GM23338 (cell line): ENCODE measurements at regions not wholly inside any gene's neighbourhood (a gene's known extent, or its start where the extent isn't known, plus 50 kb on each side); places are given as distances from the start of the nearest gene placed in this dataset.

ENCODE experiments used
- CREB1 ChIP-seq: fragments of 250-450 bp; sonication (Bioruptor Pico); IDR thresholded peaks from 2 replicates; pipeline ENCODE4 v1.5.0; 2020; ENCODE audit warnings: low read depth, mild to moderate bottlenecking, moderate library complexity
- EZH2 ChIP-seq: fragments of 200-600 bp; sonication (generic); IDR thresholded peaks from one replicate; pipeline ENCODE4 v1.8.0; 2017; ENCODE audit warnings: antibody characterized with exemption, mild to moderate bottlenecking, low read depth; ENCODE audit not compliant: unreplicated experiment
- EZH2phosphoT487 ChIP-seq: fragments of 200-600 bp; sonication (generic); IDR thresholded peaks from one replicate; pipeline ENCODE4 v1.8.1; 2018; ENCODE audit warnings: antibody characterized with exemption; ENCODE audit not compliant: unreplicated experiment
- JUNB ChIP-seq: IDR thresholded peaks from one replicate; pipeline ENCODE4 v1.6.1; 2016; ENCODE audit warnings: antibody characterized with exemption; ENCODE audit not compliant: unreplicated experiment
- POLR2AphosphoS5 ChIP-seq: IDR thresholded peaks from 2 replicates; pipeline ENCODE4 v1.6.1; 2016; ENCODE audit warnings: antibody characterized with exemption, low read depth
- STAT1 ChIP-seq: IDR thresholded peaks from one replicate; pipeline ENCODE4 v1.6.1; 2016; ENCODE audit warnings: antibody characterized with exemption; ENCODE audit not compliant: unreplicated experiment
- ZNF114 ChIP-seq: fragments of 250-450 bp; sonication (Bioruptor Pico); IDR thresholded peaks from 2 replicates; pipeline ENCODE4 v1.5.0; 2020; ENCODE audit warnings: mild to moderate bottlenecking, moderate library complexity
- TF ChIP-seq, protein P1 (sequence below), 2 experiments: fragments of 200-600 bp in 1 of 2; sonication (generic) in 1 of 2; conservative IDR thresholded peaks; 2 replicates each; pipeline versions ENCODE4 v1.5.1 to v1.6.1; 2016 to 2017; ENCODE audit warnings: antibody characterized with exemption in 2 of 2, low read depth in 2 of 2, mild to moderate bottlenecking in 2 of 2, moderate library complexity in 1 of 2
- TF ChIP-seq, protein P2 (sequence below): IDR thresholded peaks from one replicate; pipeline ENCODE4 v1.6.1; 2018; ENCODE audit warnings: antibody characterized with exemption; ENCODE audit not compliant: unreplicated experiment
- TF ChIP-seq, protein P3 (sequence below): IDR thresholded peaks from 2 replicates; pipeline ENCODE4 v1.6.1; 2016; ENCODE audit warnings: antibody characterized with exemption
- TF ChIP-seq, protein P4 (sequence below): fragments of 250-450 bp; sonication (Bioruptor Pico); IDR thresholded peaks from 2 replicates; pipeline ENCODE4 v1.5.0; 2020; ENCODE audit warnings: mild to moderate bottlenecking, moderate library complexity

DNA sequence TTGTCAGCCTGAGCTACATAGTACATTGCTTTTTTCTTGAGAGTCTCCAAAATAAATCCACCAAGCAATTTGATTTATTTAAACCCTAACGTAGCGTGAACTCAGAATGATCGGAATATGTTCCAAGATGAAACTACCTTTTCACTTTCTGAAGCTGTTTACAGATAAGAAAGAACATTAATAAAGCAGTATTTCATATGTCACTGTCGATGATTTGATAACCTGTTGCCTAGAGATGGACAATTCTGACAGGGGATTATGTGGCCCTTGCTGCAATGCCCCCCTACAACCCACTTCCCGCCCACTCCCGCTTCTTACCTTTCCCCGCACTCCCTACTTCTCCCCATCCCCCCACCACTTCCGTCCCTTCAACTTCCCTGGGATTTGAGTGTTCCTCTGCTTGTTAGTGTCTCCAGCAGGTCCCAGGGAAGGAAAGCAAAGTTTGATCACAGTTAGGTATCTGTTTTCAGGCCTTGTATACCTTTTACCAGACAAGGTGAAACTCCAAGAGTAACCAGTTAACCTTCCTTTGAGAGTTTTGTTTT lies 229.2 kb upstream of the HMGA2 start:
- TF ChIP-seq, protein P1, sequence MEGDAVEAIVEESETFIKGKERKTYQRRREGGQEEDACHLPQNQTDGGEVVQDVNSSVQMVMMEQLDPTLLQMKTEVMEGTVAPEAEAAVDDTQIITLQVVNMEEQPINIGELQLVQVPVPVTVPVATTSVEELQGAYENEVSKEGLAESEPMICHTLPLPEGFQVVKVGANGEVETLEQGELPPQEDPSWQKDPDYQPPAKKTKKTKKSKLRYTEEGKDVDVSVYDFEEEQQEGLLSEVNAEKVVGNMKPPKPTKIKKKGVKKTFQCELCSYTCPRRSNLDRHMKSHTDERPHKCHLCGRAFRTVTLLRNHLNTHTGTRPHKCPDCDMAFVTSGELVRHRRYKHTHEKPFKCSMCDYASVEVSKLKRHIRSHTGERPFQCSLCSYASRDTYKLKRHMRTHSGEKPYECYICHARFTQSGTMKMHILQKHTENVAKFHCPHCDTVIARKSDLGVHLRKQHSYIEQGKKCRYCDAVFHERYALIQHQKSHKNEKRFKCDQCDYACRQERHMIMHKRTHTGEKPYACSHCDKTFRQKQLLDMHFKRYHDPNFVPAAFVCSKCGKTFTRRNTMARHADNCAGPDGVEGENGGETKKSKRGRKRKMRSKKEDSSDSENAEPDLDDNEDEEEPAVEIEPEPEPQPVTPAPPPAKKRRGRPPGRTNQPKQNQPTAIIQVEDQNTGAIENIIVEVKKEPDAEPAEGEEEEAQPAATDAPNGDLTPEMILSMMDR (conservative IDR thresholded peaks at IDR 0.05; ENCODE audit: low read depth in 2 of 2) = no peak
- TF ChIP-seq POLR2AphosphoS5 = no peak
- TF ChIP-seq EZH2 = no peak
- TF ChIP-seq EZH2phosphoT487 = no peak
- TF ChIP-seq, protein P2, sequence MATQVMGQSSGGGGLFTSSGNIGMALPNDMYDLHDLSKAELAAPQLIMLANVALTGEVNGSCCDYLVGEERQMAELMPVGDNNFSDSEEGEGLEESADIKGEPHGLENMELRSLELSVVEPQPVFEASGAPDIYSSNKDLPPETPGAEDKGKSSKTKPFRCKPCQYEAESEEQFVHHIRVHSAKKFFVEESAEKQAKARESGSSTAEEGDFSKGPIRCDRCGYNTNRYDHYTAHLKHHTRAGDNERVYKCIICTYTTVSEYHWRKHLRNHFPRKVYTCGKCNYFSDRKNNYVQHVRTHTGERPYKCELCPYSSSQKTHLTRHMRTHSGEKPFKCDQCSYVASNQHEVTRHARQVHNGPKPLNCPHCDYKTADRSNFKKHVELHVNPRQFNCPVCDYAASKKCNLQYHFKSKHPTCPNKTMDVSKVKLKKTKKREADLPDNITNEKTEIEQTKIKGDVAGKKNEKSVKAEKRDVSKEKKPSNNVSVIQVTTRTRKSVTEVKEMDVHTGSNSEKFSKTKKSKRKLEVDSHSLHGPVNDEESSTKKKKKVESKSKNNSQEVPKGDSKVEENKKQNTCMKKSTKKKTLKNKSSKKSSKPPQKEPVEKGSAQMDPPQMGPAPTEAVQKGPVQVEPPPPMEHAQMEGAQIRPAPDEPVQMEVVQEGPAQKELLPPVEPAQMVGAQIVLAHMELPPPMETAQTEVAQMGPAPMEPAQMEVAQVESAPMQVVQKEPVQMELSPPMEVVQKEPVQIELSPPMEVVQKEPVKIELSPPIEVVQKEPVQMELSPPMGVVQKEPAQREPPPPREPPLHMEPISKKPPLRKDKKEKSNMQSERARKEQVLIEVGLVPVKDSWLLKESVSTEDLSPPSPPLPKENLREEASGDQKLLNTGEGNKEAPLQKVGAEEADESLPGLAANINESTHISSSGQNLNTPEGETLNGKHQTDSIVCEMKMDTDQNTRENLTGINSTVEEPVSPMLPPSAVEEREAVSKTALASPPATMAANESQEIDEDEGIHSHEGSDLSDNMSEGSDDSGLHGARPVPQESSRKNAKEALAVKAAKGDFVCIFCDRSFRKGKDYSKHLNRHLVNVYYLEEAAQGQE = no peak
- TF ChIP-seq CREB1 (CRISPR knock-in tag) = no peak
- TF ChIP-seq, protein P3, sequence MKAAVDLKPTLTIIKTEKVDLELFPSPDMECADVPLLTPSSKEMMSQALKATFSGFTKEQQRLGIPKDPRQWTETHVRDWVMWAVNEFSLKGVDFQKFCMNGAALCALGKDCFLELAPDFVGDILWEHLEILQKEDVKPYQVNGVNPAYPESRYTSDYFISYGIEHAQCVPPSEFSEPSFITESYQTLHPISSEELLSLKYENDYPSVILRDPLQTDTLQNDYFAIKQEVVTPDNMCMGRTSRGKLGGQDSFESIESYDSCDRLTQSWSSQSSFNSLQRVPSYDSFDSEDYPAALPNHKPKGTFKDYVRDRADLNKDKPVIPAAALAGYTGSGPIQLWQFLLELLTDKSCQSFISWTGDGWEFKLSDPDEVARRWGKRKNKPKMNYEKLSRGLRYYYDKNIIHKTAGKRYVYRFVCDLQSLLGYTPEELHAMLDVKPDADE = no peak
- no peak for TF ChIP-seq STAT1
- no peak for TF ChIP-seq ZNF114 (CRISPR knock-in tag)
- TF ChIP-seq JUNB = no peak
- TF ChIP-seq, protein P4, sequence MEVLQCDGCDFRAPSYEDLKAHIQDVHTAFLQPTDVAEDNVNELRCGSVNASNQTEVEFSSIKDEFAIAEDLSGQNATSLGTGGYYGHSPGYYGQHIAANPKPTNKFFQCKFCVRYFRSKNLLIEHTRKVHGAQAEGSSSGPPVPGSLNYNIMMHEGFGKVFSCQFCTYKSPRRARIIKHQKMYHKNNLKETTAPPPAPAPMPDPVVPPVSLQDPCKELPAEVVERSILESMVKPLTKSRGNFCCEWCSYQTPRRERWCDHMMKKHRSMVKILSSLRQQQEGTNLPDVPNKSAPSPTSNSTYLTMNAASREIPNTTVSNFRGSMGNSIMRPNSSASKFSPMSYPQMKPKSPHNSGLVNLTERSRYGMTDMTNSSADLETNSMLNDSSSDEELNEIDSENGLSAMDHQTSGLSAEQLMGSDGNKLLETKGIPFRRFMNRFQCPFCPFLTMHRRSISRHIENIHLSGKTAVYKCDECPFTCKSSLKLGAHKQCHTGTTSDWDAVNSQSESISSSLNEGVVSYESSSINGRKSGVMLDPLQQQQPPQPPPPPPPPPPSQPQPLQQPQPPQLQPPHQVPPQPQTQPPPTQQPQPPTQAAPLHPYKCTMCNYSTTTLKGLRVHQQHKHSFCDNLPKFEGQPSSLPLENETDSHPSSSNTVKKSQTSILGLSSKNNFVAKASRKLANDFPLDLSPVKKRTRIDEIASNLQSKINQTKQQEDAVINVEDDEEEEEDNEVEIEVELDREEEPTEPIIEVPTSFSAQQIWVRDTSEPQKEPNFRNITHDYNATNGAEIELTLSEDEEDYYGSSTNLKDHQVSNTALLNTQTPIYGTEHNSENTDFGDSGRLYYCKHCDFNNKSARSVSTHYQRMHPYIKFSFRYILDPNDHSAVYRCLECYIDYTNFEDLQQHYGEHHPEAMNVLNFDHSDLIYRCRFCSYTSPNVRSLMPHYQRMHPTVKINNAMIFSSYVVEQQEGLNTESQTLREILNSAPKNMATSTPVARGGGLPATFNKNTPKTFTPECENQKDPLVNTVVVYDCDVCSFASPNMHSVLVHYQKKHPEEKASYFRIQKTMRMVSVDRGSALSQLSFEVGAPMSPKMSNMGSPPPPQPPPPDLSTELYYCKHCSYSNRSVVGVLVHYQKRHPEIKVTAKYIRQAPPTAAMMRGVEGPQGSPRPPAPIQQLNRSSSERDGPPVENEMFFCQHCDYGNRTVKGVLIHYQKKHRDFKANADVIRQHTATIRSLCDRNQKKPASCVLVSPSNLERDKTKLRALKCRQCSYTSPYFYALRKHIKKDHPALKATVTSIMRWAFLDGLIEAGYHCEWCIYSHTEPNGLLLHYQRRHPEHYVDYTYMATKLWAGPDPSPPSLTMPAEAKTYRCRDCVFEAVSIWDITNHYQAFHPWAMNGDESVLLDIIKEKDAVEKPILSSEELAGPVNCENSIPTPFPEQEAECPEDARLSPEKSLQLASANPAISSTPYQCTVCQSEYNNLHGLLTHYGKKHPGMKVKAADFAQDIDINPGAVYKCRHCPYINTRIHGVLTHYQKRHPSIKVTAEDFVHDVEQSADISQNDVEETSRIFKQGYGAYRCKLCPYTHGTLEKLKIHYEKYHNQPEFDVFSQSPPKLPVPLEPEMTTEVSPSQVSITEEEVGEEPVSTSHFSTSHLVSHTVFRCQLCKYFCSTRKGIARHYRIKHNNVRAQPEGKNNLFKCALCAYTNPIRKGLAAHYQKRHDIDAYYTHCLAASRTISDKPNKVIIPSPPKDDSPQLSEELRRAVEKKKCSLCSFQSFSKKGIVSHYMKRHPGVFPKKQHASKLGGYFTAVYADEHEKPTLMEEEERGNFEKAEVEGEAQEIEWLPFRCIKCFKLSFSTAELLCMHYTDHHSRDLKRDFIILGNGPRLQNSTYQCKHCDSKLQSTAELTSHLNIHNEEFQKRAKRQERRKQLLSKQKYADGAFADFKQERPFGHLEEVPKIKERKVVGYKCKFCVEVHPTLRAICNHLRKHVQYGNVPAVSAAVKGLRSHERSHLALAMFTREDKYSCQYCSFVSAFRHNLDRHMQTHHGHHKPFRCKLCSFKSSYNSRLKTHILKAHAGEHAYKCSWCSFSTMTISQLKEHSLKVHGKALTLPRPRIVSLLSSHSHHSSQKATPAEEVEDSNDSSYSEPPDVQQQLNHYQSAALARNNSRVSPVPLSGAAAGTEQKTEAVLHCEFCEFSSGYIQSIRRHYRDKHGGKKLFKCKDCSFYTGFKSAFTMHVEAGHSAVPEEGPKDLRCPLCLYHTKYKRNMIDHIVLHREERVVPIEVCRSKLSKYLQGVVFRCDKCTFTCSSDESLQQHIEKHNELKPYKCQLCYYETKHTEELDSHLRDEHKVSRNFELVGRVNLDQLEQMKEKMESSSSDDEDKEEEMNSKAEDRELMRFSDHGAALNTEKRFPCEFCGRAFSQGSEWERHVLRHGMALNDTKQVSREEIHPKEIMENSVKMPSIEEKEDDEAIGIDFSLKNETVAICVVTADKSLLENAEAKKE (CRISPR knock-in tag) = no peak
